Ovary (tissue), 7 donors: ENCODE measurements at regions not wholly inside any gene's neighbourhood (a gene's known extent, or its start where the extent isn't known, plus 50 kb on each side); places are given as distances from the start of the nearest gene placed in this dataset.

Experiments
- DNase-seq, 5 donors: peaks; one replicate each; pipeline ENCODE4 v3.0.0-alpha.2; 2019 to 2020
- H3K27ac ChIP-seq, 2 donors: fragments of 200-600 bp; one replicate each; pipeline versions ENCODE4 v1.5.1 to v1.8.0; 2019 to 2022
- H3K27me3 ChIP-seq: fragments of 200-600 bp; one replicate; pipeline ENCODE4 v1.8.0; 2022
- H3K36me3 ChIP-seq: fragments of 200-600 bp; sonication (generic); one replicate; pipeline ENCODE4 v1.5.1; 2019
- H3K4me1 ChIP-seq: one replicate; pipeline ENCODE4 v1.8.1; 2013; ENCODE audit warnings: mild to moderate bottlenecking, moderate library complexity; ENCODE audit not compliant: insufficient read depth
- H3K4me3 ChIP-seq: fragments of 200-600 bp; sonication (generic); one replicate; pipeline ENCODE4 v1.5.1; 2017
- H3K9me3 ChIP-seq, 2 donors: fragments of 200-600 bp in 1 of 2; sonication (generic) in 1 of 2; one replicate each; pipeline versions ENCODE4 v1.5.1 to v1.8.1; 2013 to 2019; ENCODE audit warnings: mild to moderate bottlenecking in 1 of 2, moderate library complexity in 1 of 2
- EP300 ChIP-seq: sonication (generic); formaldehyde crosslinking; IDR thresholded peaks from one replicate; pipeline ENCODE4 v1.6.1; 2017; ENCODE audit warnings: antibody characterized with exemption
- POLR2A ChIP-seq: fragments of 450-650 bp; IDR thresholded peaks from one replicate; pipeline ENCODE4 v1.6.1; 2017; ENCODE audit warnings: antibody characterized with exemption, mild to moderate bottlenecking, moderate library complexity
- WGBS, 3 donors: extraction: QIAGEN DNeasy Blood & Tissue Kit in 1 of 3; methylation state at CpG; one replicate each; pipeline versions ENCODE4 v1.1.5 to v1.1.7; 2013 to 2017; 5-methylcytosine and 5-hydroxymethylcytosine counted together
- intact Hi-C, 4 donors: fragments of 100-400 bp; cut with DNase I; formaldehyde crosslinking; loops; one replicate each; pipeline versions ENCODE4 v1.11.0 to v1.15.1; 2022 to 2023
- TF ChIP-seq, protein P1 (sequence below), 3 donors: fragments of 450-650 bp in 2 of 3; fragments of 200-600 bp in 1 of 3; IDR thresholded peaks; one replicate each; pipeline versions ENCODE4 v1.5.1 to v1.8.0; 2016 to 2022; ENCODE audit warnings: antibody characterized with exemption in 3 of 3, mild to moderate bottlenecking in 1 of 3
- donor health status: DM: no; HTN: no; CAD: no; lungs with moderate emphysema.
- donor health status: DM: no; HTN: no; CAD: no.
- donor health status: Bipolar disorder and iron deficiency.
- donor health status: DM: no; HTN: no; CAD: no.
- donor health status: DM: yes; HTN: yes; CAD: no.

DNA sequence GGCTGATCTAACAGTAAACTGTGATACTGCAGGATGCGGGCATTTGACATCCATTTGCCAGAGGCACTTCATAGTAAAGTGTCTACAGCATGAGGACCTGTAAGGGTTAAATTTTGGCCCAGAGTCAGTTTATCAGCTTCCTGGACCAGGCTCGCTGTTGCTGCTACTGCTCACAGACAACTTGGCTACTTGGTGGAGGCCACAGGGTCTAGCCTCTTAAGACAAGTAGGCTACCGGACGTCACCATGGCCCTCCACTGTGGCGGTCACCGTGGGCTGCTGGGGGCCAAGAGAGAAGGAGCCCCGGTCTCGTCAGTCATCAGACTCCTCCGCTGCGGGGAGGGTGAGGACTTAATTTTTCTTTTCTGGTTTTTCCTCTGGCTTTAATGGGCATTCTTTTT is 117.3 kb upstream of the PZP start:
- intact Hi-C loops: no loop called here
- Histone ChIP-seq H3K9me3 (no peaks in the 10 kb centered on the region), H3K36me3 (no peaks in the 10 kb centered on the region), H3K4me3 (no peak overlapping the region), H3K27ac (no peak overlapping the region), H3K4me1 (no peaks in the 10 kb centered on the region), H3K27me3 (no peaks in the 10 kb centered on the region)
- WGBS, 3 donors: 49 to 54% (median 50%) methylated on average over 10 of the region's 10 CpGs
- DNase-seq: no peak
- TF ChIP-seq, protein P1, sequence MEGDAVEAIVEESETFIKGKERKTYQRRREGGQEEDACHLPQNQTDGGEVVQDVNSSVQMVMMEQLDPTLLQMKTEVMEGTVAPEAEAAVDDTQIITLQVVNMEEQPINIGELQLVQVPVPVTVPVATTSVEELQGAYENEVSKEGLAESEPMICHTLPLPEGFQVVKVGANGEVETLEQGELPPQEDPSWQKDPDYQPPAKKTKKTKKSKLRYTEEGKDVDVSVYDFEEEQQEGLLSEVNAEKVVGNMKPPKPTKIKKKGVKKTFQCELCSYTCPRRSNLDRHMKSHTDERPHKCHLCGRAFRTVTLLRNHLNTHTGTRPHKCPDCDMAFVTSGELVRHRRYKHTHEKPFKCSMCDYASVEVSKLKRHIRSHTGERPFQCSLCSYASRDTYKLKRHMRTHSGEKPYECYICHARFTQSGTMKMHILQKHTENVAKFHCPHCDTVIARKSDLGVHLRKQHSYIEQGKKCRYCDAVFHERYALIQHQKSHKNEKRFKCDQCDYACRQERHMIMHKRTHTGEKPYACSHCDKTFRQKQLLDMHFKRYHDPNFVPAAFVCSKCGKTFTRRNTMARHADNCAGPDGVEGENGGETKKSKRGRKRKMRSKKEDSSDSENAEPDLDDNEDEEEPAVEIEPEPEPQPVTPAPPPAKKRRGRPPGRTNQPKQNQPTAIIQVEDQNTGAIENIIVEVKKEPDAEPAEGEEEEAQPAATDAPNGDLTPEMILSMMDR (IDR thresholded peaks at IDR 0.05): no peak
- TF ChIP-seq EP300 (no peak), POLR2A (no peak)

DNA sequence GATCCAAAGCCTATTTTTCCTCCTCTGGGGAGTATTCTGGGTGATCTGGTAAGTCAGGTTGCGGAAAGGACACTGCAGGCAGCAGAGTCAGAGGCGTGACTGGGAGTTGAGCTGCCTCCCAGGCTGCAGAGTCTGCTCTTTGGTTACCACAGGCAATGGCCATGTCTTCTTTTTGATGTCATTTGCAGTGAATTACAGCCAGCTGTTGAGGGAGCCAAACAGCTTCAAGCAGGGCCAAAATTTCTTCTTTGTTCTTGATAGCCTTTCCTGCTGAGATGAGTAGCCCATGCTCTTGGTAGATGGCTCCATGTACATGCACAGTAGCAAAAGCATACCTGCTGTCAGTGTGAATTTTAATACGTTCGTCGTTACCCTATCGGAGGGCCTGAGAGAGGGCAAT is 116.6 kb upstream of the PZP start:
- Histone ChIP-seq H3K27me3 (no peaks in the 10 kb centered on the region), H3K36me3 (no peaks in the 10 kb centered on the region), H3K27ac (no peak overlapping the region), H3K9me3 (no peaks in the 10 kb centered on the region), H3K4me1 (no peaks in the 10 kb centered on the region), H3K4me3 (no peak overlapping the region)
- intact Hi-C loops: no loop called here
- no peak for DNase-seq
- TF ChIP-seq EP300: no peak
- TF ChIP-seq, protein P1 (IDR thresholded peaks at IDR 0.05): no peak
- TF ChIP-seq POLR2A: no peak
- 67 to 75% (median 71%) methylated on average over 6 of the region's 6 CpGs for WGBS, 3 donors

DNA sequence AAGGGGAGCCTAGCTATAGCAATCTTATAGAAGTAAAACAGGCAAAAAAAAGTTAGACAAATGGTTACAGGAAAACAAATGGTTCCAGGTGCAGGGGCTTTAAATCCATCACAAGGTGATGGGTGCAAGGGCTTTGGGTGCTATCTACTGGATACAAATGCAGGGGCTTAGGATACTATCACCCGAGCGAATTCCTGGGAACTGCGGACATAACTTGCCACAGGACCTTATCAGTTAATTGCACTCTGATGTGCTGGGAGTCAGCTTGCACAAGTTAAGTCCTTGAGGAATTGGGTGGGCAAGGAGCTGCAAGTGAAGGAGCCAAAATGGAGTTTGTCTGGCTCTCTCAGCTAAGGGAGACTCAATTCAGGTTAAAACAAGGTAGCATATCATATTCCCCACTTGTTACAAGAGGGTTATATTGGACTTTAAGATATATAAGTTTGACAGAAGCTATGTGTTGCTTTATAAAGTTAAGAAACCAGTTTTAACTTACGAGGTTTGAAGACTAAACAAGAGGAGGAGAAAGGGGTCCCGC is 115.0 kb upstream of the PZP start:
- Histone ChIP-seq H3K4me1 (no peaks in the 10 kb centered on the region), H3K27me3 (no peaks in the 10 kb centered on the region), H3K36me3 (no peaks in the 10 kb centered on the region), H3K9me3 (no peaks in the 10 kb centered on the region), H3K27ac (no peak overlapping the region), H3K4me3 (no peak overlapping the region)
- TF ChIP-seq, protein P1 (IDR thresholded peaks at IDR 0.05): no peak
- no peak for TF ChIP-seq EP300
- TF ChIP-seq POLR2A: no peak
- 33 to 46% (median 36%) methylated on average over 5 of the region's 5 CpGs for WGBS, 3 donors
- intact Hi-C loops: no loop called here
- DNase-seq: no peak

DNA sequence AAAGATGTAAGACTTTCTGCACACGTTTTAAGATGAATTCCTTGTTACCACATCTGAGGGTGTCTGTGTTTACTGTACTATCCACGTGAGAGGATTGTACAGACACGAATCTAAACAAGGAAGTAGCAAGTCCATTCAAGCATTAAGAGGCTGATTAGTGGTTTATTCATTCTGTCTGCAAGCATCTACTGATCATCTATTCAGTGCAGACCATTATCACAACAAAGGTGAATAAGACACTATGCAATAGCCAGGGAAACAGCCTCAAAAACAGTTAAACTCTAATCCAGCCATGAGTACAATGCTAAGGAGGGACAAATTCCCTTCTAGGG is 111.6 kb upstream of the PZP start:
- TF ChIP-seq POLR2A (no peak), EP300 (no peak)
- TF ChIP-seq, protein P1 (IDR thresholded peaks at IDR 0.05): no peak
- WGBS, 3 donors: 8 to 24% (median 19%) methylated on average over 3 of the region's 3 CpGs
- intact Hi-C loops: no loop called here
- Histone ChIP-seq H3K36me3 (no peaks in the 10 kb centered on the region), H3K4me1 (no peaks in the 10 kb centered on the region), H3K27me3 (no peaks in the 10 kb centered on the region), H3K4me3 (no peak overlapping the region), H3K27ac (no peak overlapping the region), H3K9me3 (no peaks in the 10 kb centered on the region)
- no peak for DNase-seq
